NCI-H2081 (cell line): ENCODE measurements at regions not wholly inside any gene's neighbourhood (a gene's known extent, or its start where the extent isn't known, plus 50 kb on each side); places are given as distances from the start of the nearest gene placed in this dataset.
A peak's percentile ranks its signal among the peaks of the same experiment; 100 is the strongest.
"Not testable (repeated sequence)": the region's sequence is repeated elsewhere in the genome, so short reads cannot be mapped to it uniquely, and the experiment has no call there.

Experiments used
- DNase-seq, 2 experiments: peaks; one replicate each; lab custom pipeline; 2025; lab: John Stamatoyannopoulos, UW

DNA sequence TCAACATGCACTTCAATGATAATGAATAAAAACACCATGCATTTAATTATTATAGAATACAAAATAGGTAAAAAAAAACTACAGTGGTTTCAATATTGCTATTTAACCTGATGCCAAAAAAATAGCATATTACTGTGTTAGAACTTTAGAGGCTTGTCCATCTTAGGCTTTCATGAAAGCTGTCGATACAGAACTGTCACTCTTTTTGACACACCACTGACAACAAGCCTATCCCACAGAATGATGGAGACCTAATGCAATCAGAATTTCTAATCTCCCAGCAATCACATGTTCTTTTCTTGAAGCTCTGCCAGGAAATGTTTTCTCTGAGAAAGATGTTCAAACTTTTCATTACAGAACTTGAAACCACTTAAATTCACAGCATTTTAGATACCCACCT, 490.3 kb upstream of the EPHA6 start:
- DNase-seq, result no peak

DNA sequence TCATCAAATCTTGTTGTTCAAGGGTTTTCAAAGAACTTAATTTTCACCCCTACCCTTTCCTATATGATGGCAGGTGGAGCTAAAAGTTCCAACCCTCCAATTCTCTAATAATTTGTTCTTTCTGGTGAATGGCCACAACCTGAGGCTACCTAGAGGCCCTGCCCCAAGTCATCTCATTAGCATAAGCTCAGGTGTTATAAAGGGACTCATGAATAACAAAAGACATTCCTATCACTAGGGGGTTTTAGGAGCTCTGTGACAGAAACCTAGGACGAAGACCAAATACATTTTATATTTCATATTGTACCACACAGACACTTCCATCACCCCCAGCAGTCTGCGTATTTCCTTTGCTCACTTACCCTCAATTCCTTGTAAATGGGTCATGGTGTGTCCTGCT, 483.6 kb upstream of the EPHA6 start:
- DNase-seq, result no peak

- peak; percentile 61 to 75 for DNase-seq
Observed at GRCh38 chr3:96331341-96331740, 483.1 kb upstream of the EPHA6 start.

GRCh38 chr3:96334779-96335178, 479.6 kb upstream of the EPHA6 start:
- DNase-seq, result no peak

- DNase-seq, result peak; percentile 26 to 82
Observed at GRCh38 chr3:96347289-96347688, 467.1 kb upstream of the EPHA6 start.

DNA sequence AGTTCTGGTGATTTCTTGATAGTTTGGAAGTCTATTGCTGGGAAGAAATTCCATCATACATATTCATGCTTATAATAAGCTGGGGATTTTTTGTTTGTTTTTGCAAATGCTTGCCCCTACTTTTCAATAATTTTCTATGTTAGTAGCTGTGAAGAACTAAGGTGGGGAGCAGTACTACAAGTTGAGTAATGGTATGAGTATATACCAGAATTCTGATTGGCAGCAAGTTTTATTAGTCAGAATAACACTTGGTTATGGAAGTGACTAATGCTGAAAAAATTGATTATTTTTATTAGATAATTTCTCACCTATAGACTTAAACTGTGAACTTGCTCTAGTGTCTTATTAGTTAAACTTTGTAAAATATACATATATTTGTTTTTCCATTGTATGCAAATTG, 462.8 kb upstream of the EPHA6 start:
- DNase-seq, result not testable (repeated sequence)

- DNase-seq, result no peak
Observed at GRCh38 chr3:96354106-96354505, 460.3 kb upstream of the EPHA6 start.

DNA sequence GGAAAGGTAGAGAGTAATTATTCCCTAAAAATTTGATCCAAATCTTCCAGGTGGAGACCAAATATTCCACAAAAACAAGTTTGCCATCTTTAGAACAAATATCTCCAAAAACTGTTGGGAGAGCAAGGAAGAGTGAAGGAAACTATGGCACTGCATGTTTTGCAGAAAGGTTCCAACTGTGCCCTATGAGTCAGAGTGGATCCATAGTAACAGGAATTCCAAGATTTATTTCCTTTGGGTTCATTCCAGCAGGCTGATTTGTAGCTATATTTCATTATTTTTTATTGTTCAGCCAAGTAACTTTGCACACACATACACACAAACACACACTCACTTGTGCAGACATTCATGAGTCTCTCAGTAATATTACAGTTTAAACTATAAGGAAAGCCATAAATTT, 459.7 kb upstream of the EPHA6 start:
- DNase-seq, result no peak

DNA sequence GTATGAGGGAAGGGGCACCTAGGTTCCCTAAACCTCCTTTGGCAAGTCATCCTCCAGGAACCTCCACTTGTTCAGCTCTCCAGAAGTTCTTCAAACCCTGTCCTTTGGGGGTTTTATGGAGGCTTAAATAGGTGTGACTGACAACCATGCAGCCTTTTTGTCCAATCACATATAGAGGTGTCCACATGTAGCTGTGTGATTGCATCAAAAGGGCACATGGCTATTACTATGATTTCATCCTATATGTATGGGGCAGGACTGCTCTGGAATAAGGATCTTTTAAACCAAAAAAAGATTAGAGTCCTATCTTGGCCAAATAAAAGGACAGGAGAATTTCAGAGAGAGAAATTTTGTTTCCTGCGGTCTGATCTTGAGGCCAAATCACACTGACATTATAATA, 453.2 kb upstream of the EPHA6 start:
- DNase-seq, result no peak

- DNase-seq, result no peak
Observed at GRCh38 chr3:96370637-96371036, 443.8 kb upstream of the EPHA6 start.

DNA sequence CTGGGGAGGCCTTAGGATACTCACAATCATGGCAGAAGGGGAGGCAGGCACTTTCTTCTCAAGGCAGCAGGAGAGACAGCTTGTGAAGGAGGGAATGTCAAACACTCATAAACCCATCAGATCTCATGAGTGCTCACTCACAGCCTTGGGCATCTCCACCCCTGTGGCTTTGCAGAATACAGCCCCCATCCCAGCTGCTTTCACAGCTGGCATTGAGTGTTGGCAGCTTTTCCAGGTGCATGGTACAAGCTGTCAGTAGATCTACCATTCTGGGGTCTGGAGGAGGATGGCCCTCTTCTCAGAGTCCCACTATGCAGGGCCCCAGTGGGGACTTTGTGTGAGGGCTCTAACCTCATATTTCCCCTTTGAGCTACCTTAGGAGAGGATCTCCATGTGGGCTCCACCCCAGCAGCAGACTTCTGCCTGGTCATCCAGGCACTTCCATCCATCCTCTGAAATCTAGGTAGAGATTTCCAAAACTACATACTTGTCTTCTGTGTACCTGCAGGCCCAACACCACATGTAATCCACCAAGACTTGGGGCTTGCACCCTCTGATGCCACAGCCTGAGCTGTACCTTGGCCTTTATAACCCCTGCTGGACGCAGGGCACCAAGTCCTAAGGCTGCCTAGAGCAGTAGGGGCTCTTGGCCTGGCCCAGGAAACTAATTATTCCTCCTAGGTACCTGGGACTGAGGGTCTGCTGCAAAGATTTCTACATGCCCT, 404.2 kb upstream of the EPHA6 start:
- no peak for DNase-seq

- DNase-seq, result no peak
Observed at GRCh38 chr3:96416549-96417255, 397.7 kb upstream of the EPHA6 start.

GRCh38 chr3:96428097-96428496, 386.3 kb upstream of the EPHA6 start:
- no peak for DNase-seq

DNA sequence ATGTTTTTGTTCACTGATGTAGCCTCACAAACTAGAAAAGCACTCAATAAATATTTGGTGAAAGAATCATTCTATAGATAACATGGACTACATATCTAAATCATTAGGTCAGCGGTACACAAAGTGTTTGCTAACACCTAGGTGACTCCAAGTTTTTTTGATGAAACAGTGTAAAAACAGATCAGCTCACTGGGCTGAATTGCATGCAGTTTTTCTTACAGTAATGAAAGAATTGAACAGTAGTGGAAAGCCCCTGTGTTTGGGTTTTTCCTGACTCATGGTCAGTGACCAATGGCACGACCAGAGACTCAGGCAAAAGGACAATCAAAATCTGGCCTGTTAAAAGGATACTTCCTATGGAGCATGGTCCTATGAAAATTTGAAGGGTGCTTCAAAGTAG, 384.3 kb upstream of the EPHA6 start:
- no peak for DNase-seq

DNA sequence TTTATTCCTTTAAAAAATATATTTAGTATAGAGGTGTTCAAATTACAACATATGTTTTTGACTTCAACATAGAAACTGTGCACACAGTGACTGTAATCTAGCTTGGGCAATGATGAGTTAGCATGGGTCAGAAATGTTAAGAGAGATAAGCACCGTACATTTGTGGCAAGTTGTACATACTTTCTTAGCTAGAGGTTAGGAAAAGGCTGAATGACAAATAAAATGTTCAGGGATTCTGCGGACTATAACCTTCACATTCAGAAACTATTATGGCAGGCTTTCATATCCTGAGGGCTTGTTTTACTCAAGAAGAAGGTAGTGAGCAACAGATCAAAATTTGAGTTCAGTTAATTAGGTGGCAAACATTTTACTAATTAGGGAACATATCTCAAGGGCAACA, 379.7 kb upstream of the EPHA6 start:
- no peak for DNase-seq

DNA sequence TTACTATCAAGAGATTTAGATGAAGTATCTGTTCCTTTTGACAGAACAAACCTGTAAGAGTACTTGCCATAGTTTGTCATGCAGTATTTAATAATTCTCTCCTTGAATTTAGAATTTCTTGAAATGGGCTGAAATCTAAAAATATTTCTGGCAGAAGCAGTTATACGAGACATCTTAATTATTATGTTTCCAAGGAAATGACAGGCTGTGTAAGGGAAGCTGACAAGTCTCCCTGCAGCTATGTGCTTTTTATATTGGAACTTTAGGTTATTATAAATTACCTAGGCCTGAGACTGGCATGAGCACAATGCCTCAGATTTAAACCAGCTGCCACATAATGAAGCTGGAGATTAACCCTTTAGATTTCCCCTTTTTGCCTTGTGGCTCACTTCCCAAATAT, 365.0 kb upstream of the EPHA6 start:
- DNase-seq, result peak; percentile 76 to 97

- DNase-seq, result peak; percentile 88 to 98
Observed at GRCh38 chr3:96449803-96450202, 364.6 kb upstream of the EPHA6 start.

- peak in 1 of 2 experiments; percentile 12 for DNase-seq
Observed at GRCh38 chr3:96450699-96451098, 363.7 kb upstream of the EPHA6 start.

DNA sequence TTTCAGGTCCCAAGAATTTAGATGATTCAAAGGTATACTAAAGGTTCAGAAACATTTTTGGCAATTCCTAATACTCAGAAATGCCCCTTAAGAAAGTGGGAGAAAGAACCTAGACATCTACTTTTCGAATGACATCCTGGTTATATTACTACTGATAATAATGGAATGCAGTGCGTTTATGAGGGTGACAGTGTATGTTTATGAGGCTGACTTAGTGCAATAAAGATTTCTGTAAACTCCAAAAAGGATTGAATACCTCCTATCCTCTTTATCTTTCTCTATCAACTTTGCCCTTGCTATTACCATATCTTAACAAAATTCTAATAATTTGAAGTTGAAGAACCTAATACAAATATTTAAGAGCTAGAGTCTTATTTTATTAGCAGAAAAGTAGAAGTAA, 348.9 kb upstream of the EPHA6 start:
- DNase-seq, result no peak

DNA sequence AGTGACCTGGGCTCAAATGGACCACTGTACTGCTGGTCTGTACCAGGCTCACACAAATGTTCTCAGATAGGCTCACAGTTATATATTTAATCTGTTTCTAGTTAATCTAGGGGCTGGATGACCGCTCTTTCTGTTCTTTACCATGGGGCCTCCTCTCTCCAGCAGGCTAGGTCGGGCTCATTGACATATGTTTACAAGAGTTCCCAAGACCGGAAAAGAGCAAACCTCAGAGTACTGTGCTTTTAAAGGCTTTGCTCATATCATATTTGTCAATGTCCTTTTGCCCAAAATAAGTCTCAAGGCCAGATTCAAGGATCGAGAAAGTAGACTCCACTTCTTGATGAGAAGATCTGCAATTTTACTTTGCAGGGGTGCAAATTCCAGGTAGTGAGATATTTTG, 348.0 kb upstream of the EPHA6 start:
- no peak for DNase-seq

- no peak for DNase-seq
Observed at GRCh38 chr3:96467639-96468038, 346.8 kb upstream of the EPHA6 start.

GRCh38 chr3:96478496-96478895, 335.9 kb upstream of the EPHA6 start:
- DNase-seq, result no peak

DNA sequence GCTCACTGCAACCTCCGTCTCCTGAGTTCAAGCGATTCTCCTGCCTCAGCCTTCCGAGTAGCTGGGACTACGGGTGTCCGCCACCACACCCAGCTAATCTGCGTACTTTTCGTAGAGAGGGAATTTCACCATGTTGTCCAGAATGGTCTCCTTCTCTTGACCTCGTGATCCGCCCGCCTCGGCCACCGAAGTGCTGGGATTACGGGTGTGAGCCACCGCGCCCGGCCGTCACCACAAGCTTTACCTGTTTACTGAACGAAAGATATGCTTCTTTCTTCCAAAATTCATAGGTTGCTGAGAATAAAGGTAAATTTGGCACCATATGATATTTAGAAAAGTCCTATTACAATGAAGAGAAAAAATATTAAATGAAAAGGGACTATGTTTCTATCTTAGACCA, 333.5 kb upstream of the EPHA6 start:
- DNase-seq, result no peak

DNA sequence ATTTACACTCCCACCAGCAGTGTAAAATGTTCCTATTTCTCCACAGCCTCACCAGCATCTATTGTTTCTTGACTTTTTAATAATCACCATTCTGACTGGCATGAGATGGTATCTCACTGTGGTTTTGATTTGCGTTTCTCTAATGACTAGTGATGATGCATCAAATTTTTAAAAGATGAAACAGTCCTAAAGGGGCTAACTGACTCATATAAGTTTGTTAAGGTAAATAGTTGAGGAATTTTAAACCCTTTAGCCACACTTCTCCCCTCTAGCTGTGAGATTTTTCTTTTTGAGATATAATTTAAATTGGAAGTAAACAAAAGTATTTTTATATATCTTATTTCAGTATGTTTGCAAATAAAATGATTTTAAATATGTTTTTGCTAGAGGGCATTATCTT, 331.2 kb upstream of the EPHA6 start:
- DNase-seq, result not testable (repeated sequence)
